Stimulated activated effector memory CD8-positive, alpha-beta T cell treated with anti-CD3 and anti-CD28 coated beads, Interleukin-12 subunit alpha, Interleukin-12 subunit beta, amount 100 ng/mL, for 72 hours (primary cell): ENCODE measurements at regions not wholly inside any gene's neighbourhood (a gene's known extent, or its start where the extent isn't known, plus 50 kb on each side); places are given as distances from the start of the nearest gene placed in this dataset.
"Not testable (repeated sequence)": the region's sequence is repeated elsewhere in the genome, so short reads cannot be mapped to it uniquely, and the experiment has no call there.

Experiments used
- ATAC-seq: fragments of 150-1000 bp; cut with Tn5 transposase; 2 replicates; pipeline ENCODE4 v1.10.0; 2021
- DNase-seq, 2 donors: peaks; one replicate each; pipeline ENCODE4 v3.0.0; 2021 to 2022; ENCODE audit warnings: low spot score in 2 of 2
- H3K27ac Mint-ChIP-seq: one replicate; pipeline ENCODE4 v1.8.0; 2022; ENCODE audit warnings: mild to moderate bottlenecking, mixed read lengths
- H3K36me3 Mint-ChIP-seq: one replicate; pipeline ENCODE4 v1.8.0; 2022; ENCODE audit warnings: mild to moderate bottlenecking, mixed read lengths
- H3K4me1 Mint-ChIP-seq: one replicate; pipeline ENCODE4 v1.8.0; 2022; ENCODE audit warnings: mixed read lengths
- H3K4me3 Mint-ChIP-seq: one replicate; pipeline ENCODE4 v1.8.0; 2022; ENCODE audit warnings: mild to moderate bottlenecking, mixed read lengths
- H3K9me3 Mint-ChIP-seq: one replicate; pipeline ENCODE4 v1.8.0; 2022; ENCODE audit warnings: mixed read lengths

DNA sequence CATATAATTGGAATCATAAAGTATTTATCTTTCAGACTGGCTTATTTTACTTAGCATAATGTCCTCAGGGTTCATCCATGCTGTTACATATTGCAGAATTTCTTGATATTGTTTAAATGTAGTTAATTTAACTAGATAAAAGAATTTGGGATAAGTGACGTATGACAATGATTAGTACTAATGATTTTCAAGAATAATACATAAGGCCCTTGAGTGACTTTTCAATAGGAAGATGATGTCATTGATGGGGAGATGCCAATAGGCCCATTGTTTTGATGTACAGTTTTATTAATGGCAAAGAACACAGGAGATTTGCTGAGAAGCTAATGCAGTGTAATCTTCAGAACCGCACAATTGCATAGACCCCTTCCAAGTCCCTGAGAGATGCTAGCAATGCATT is 537.4 kb upstream of the PHF14 start:
- Mint-ChIP-seq H3K36me3 (no peaks in the 10 kb centered on the region), H3K9me3 (peaks cover 9% of the 10 kb centered on the region), H3K4me3 (no peak overlapping the region), H3K27ac (no peak overlapping the region), H3K4me1 (no peaks in the 10 kb centered on the region)
- DNase-seq, result no peak
- no peak for ATAC-seq

DNA sequence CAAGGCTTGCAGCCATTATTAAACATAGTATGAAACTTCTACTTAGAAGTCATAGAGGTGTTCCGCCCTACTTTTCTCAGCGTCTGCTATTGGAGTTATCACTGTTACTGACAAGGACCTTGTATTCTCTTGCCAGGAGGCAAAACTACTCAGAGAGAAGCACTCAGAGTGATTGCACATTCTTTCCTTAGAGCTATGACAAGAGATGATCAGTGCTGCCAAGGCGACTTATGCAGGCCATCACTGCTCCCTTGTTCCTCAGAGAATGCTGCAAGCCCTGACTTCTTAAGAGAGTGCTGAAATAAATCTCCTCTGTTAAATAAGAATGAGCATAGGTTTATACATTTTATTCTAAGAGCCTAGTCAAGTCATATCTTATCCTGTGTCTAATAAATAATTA is 534.6 kb upstream of the PHF14 start:
- H3K4me1 Mint-ChIP-seq, result no peaks in the 10 kb centered on the region
- H3K9me3 Mint-ChIP-seq, result peaks cover 16% of the 10 kb centered on the region
- H3K27ac Mint-ChIP-seq, result no peak overlapping the region
- no peak overlapping the region for H3K4me3 Mint-ChIP-seq
- H3K36me3 Mint-ChIP-seq, result no peaks in the 10 kb centered on the region
- ATAC-seq, result no peak
- no peak for DNase-seq

GRCh38 chr7:10455936-10456335 is 517.7 kb upstream of the PHF14 start:
- no peaks in the 10 kb centered on the region for H3K4me1 Mint-ChIP-seq
- no peak overlapping the region for H3K27ac Mint-ChIP-seq
- peaks cover 9% of the 10 kb centered on the region for H3K9me3 Mint-ChIP-seq
- no peak overlapping the region for H3K4me3 Mint-ChIP-seq
- ATAC-seq (no peak), DNase-seq (no peak)
- H3K36me3 Mint-ChIP-seq, result no peaks in the 10 kb centered on the region

- no peaks in the 10 kb centered on the region for H3K36me3 Mint-ChIP-seq
- no peaks in the 10 kb centered on the region for H3K4me1 Mint-ChIP-seq
- H3K9me3 Mint-ChIP-seq, result peaks cover 5% of the 10 kb centered on the region
- no peak overlapping the region for H3K27ac Mint-ChIP-seq
- ATAC-seq (no peak), DNase-seq (no peak)
- H3K4me3 Mint-ChIP-seq, result no peak overlapping the region
Measured at GRCh38 chr7:10460474-10460873, 513.2 kb upstream of the PHF14 start.

DNA sequence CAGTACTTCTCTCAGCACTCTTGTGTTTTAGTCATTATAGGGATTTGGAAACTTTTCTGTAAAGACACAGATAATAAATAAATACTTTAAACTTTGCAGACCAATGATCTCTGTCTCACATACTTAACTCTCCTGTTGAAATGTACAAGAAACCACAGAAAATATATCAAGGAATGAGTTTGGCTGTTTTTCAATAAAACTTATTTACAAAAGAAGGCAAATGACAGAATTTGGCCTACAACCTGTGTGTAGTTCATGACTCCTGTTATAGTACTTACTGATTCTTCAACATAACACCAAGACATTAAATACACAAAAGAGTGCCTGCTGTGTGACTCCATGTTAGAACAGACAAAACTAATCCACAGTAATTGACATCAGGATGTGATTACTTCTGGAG is 510.0 kb upstream of the PHF14 start:
- no peaks in the 10 kb centered on the region for H3K9me3 Mint-ChIP-seq
- no peak overlapping the region for H3K4me3 Mint-ChIP-seq
- H3K4me1 Mint-ChIP-seq, result no peaks in the 10 kb centered on the region
- no peaks in the 10 kb centered on the region for H3K36me3 Mint-ChIP-seq
- no peak for DNase-seq
- no peak overlapping the region for H3K27ac Mint-ChIP-seq
- ATAC-seq, result no peak

DNA sequence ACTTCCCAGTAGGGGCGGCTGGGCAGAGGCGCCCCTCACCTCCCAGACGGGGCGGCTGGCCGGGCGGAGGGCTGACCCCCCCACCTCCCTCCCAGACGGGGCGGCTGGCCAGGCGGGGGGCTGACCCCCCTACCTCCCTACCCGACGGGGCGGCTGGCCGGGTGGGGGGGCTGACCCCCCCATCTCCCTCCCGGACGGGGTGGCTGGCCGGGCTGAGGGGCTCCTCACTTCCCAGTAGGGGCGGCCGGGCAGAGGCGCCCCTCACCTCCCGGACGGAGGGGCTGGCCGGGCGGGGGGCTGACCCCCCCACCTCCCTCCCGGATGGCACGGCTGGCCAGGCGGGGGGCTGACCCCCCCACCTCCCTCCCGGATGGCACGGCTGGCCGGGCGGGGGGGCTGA is 508.1 kb upstream of the PHF14 start:
- DNase-seq, H3K36me3 Mint-ChIP-seq, H3K4me3 Mint-ChIP-seq, H3K4me1 Mint-ChIP-seq, H3K9me3 Mint-ChIP-seq, ATAC-seq, H3K27ac Mint-ChIP-seq: not testable (repeated sequence)

GRCh38 chr7:10468908-10469307 is 504.8 kb upstream of the PHF14 start:
- ATAC-seq, result no peak
- DNase-seq, result no peak
- Mint-ChIP-seq H3K4me1 (no peaks in the 10 kb centered on the region), H3K27ac (no peak overlapping the region), H3K4me3 (no peak overlapping the region), H3K9me3 (no peaks in the 10 kb centered on the region), H3K36me3 (no peaks in the 10 kb centered on the region)

DNA sequence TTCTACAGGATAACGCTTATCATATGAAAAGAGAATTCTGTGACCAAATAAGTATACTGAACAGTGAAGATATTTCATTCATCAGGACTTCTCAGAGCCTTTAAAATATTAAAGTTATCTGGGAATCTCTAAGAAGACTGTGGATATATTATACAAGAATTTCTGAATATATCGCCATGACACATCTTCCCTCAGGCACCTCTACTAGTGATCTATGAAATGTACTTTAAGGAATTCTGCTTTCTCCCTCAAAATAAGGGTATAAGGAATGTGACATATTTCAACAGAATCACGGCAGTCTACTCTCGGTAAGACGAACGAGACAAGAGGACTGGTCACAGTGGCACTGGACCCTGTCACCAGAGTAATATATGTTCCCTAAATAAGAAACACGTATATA is 504.2 kb upstream of the PHF14 start:
- no peak overlapping the region for H3K27ac Mint-ChIP-seq
- no peaks in the 10 kb centered on the region for H3K36me3 Mint-ChIP-seq
- no peaks in the 10 kb centered on the region for H3K9me3 Mint-ChIP-seq
- no peak overlapping the region for H3K4me3 Mint-ChIP-seq
- H3K4me1 Mint-ChIP-seq, result no peaks in the 10 kb centered on the region
- DNase-seq, result no peak
- no peak for ATAC-seq

DNA sequence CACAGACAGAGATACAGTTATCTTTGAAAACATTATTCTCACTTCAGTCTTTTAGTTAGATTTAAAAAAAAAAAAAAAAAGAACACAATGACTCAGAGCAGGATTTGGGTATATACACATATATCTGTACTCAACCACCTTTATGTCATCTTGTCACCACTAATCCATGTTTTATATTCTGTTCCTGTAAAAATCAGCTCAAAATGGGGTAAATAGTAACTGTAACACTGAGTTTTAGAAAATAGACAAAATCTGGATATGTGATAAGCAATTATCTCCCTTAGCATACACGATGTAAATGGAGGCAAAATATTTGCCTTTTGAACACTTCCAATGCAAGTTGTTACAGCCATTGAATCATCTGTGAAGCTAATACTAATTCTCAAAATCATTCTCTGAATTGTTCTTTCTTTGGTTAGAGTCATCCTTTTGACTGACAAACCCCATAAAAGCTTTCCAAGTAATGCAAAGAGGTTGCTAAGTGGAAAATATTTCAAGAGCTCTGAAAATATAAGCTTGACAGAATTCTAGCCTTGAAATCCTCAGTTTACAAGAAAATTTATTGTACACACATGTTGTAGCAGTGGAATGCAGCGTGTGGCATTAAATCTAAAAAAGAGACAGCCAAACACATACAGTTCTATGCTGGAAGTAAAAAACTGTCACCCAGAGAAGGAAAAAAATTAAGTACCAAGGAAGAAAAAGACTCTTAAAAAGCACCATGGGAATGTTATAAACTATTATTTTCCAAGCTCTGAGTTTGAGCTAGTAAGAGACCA is 502.2 kb upstream of the PHF14 start:
- no peaks in the 10 kb centered on the region for H3K9me3 Mint-ChIP-seq
- H3K4me1 Mint-ChIP-seq, result no peaks in the 10 kb centered on the region
- DNase-seq, result no peak
- no peak for ATAC-seq
- no peak overlapping the region for H3K27ac Mint-ChIP-seq
- H3K4me3 Mint-ChIP-seq, result no peak overlapping the region
- no peaks in the 10 kb centered on the region for H3K36me3 Mint-ChIP-seq

- DNase-seq, result no peak
- H3K36me3 Mint-ChIP-seq, result no peaks in the 10 kb centered on the region
- H3K4me3 Mint-ChIP-seq, result no peak overlapping the region
- no peaks in the 10 kb centered on the region for H3K4me1 Mint-ChIP-seq
- no peak overlapping the region for H3K27ac Mint-ChIP-seq
- H3K9me3 Mint-ChIP-seq, result no peaks in the 10 kb centered on the region
- ATAC-seq, result no peak
Measured at GRCh38 chr7:10472115-10472514, 501.6 kb upstream of the PHF14 start.

- no peak for DNase-seq
- H3K4me3 Mint-ChIP-seq, result no peak overlapping the region
- no peaks in the 10 kb centered on the region for H3K4me1 Mint-ChIP-seq
- H3K9me3 Mint-ChIP-seq, result peaks cover 2% of the 10 kb centered on the region
- ATAC-seq, result no peak
- no peak overlapping the region for H3K27ac Mint-ChIP-seq
- H3K36me3 Mint-ChIP-seq, result no peaks in the 10 kb centered on the region
Measured at GRCh38 chr7:10473569-10473968, 500.1 kb upstream of the PHF14 start.

DNA sequence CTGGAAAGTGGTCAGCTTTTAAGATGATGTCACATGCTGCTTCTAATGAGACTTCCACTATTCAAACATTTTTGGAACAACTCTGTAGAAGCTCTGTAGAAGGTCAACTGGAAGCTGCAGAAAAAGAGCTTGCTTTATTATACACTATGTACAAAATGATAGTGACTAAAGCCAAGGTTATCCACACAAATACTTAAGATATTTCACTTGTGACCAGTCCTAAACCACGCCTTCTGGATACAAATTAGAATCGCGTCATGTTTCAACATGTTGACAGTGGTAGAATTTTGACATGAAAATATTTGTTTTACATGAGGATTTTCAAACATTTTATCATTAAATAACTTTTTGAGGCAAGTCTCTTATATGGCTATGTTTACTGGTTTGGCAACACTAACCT is 499.6 kb upstream of the PHF14 start:
- Mint-ChIP-seq H3K36me3 (no peaks in the 10 kb centered on the region), H3K4me3 (no peak overlapping the region), H3K27ac (no peak overlapping the region), H3K9me3 (peaks cover 2% of the 10 kb centered on the region), H3K4me1 (no peaks in the 10 kb centered on the region)
- no peak for DNase-seq
- ATAC-seq, result no peak

- H3K27ac Mint-ChIP-seq, result no peak overlapping the region
- H3K36me3 Mint-ChIP-seq, result no peaks in the 10 kb centered on the region
- peaks cover 4% of the 10 kb centered on the region for H3K9me3 Mint-ChIP-seq
- DNase-seq (no peak), ATAC-seq (no peak)
- no peak overlapping the region for H3K4me3 Mint-ChIP-seq
- no peaks in the 10 kb centered on the region for H3K4me1 Mint-ChIP-seq
Measured at GRCh38 chr7:10475940-10476641, 497.6 kb upstream of the PHF14 start.

- no peaks in the 10 kb centered on the region for H3K4me1 Mint-ChIP-seq
- DNase-seq (no peak), ATAC-seq (no peak)
- no peaks in the 10 kb centered on the region for H3K36me3 Mint-ChIP-seq
- H3K4me3 Mint-ChIP-seq, result no peak overlapping the region
- H3K9me3 Mint-ChIP-seq, result peaks cover 4% of the 10 kb centered on the region
- H3K27ac Mint-ChIP-seq, result no peak overlapping the region
Measured at GRCh38 chr7:10476642-10477041, 497.0 kb upstream of the PHF14 start.

GRCh38 chr7:10483671-10484070 is 490.0 kb upstream of the PHF14 start:
- H3K4me1 Mint-ChIP-seq, result no peaks in the 10 kb centered on the region
- H3K4me3 Mint-ChIP-seq, result no peak overlapping the region
- ATAC-seq, result no peak
- DNase-seq, result no peak
- no peak overlapping the region for H3K27ac Mint-ChIP-seq
- no peaks in the 10 kb centered on the region for H3K36me3 Mint-ChIP-seq
- peaks cover 6% of the 10 kb centered on the region for H3K9me3 Mint-ChIP-seq

- ATAC-seq (no peak), DNase-seq (no peak)
- no peaks in the 10 kb centered on the region for H3K4me1 Mint-ChIP-seq
- H3K36me3 Mint-ChIP-seq, result no peaks in the 10 kb centered on the region
- H3K9me3 Mint-ChIP-seq, result peaks cover 6% of the 10 kb centered on the region
- H3K27ac Mint-ChIP-seq, result no peak overlapping the region
- no peak overlapping the region for H3K4me3 Mint-ChIP-seq
Measured at GRCh38 chr7:10484767-10485166, 488.9 kb upstream of the PHF14 start.
